ENCODE measurements at regions not wholly inside any gene's neighbourhood (a gene's known extent, or its start where the extent isn't known, plus 50 kb on each side); places are given as distances from the start of the nearest gene placed in this dataset.

- no peak for TF ChIP-seq POLR2A (IDR thresholded peaks at IDR 0.05; ENCODE audit: extremely low read depth, insufficient read length)
- no peak for TF ChIP-seq CTCF (IDR thresholded peaks at IDR 0.05; ENCODE audit: low read depth, low read length)
- TF ChIP-seq MYC (IDR thresholded peaks at IDR 0.05; ENCODE audit: low read depth, low read length), result no peak
Observed at GRCh38 chr5:162324328-162324727, 256.8 kb downstream of the GABRG2 start.

Data from NB4 (cell line).